PC-3 (cell line): ENCODE measurements at regions not wholly inside any gene's neighbourhood (a gene's known extent, or its start where the extent isn't known, plus 50 kb on each side); places are given as distances from the start of the nearest gene placed in this dataset.

Source experiments
- ATAC-seq: fragments of 200-7000 bp; cut with Tn5 transposase; 2 replicates; pipeline ENCODE4 v1.9.1; 2020; ENCODE audit warnings: mild to moderate bottlenecking, moderate library complexity
- BruUV-seq: library from RNA; stranded (reverse); fragments of 400-500 nt; replicated peaks from 2 replicates; lab custom pipeline; 2021; lab: Mats Ljungman, UMichigan
- CTCF ChIA-PET: fragments of 300-600 bp; sonication (Branson Sonifier 250); formaldehyde crosslinking; loops from one replicate; lab custom pipeline; 2022; ENCODE audit warnings: antibody characterized with exemption; lab: Charles Lee
- POLR2A ChIA-PET: fragments of 300-600 bp; sonication (Branson Sonifier 250); formaldehyde crosslinking; loops from one replicate; lab custom pipeline; 2022; ENCODE audit warnings: antibody characterized with exemption; ENCODE audit not compliant: unreplicated experiment; lab: Charles Lee
- DNase-seq: peaks from one replicate; pipeline ENCODE4 v3.0.0-alpha.2; 2015
- H2AFZ ChIP-seq: fragments of 300-600 bp; sonication (generic); 2 replicates; pipeline ENCODE4 v1.6.0; 2016; ENCODE audit warnings: antibody characterized with exemption, low read length
- H3F3A ChIP-seq: fragments of 300-600 bp; sonication (generic); one replicate; pipeline ENCODE4 v1.6.0; 2017; ENCODE audit warnings: antibody characterized with exemption, low read length, control low read depth, mild to moderate bottlenecking; ENCODE audit not compliant: unreplicated experiment
- H3K27ac ChIP-seq: fragments of 300-600 bp; sonication (generic); 2 replicates; pipeline ENCODE4 v1.5.1; 2016; ENCODE audit warnings: mild to moderate bottlenecking, low read length
- H3K27me3 ChIP-seq: fragments of 300-600 bp; sonication (generic); 2 replicates; pipeline ENCODE4 v1.6.1; 2016; ENCODE audit warnings: low read length, mixed read lengths
- H3K36me3 ChIP-seq: fragments of 300-600 bp; sonication (generic); 2 replicates; pipeline ENCODE4 v1.6.1; 2016; ENCODE audit warnings: low read depth, mixed run types, low read length, mixed read lengths
- H3K4me1 ChIP-seq: fragments of 300-600 bp; sonication (generic); 2 replicates; pipeline ENCODE4 v1.5.1; 2016; ENCODE audit warnings: low read length; ENCODE audit not compliant: insufficient read depth
- H3K4me2 ChIP-seq: fragments of 300-600 bp; sonication (generic); 2 replicates; pipeline ENCODE4 v1.6.0; 2016; ENCODE audit warnings: low read length
- H3K4me3 ChIP-seq: fragments of 300-600 bp; sonication (generic); 2 replicates; pipeline ENCODE4 v1.5.1; 2016; ENCODE audit warnings: mild to moderate bottlenecking, low read length, mixed read lengths
- H3K79me2 ChIP-seq: fragments of 300-600 bp; sonication (generic); 2 replicates; pipeline ENCODE4 v1.6.1; 2017; ENCODE audit warnings: low read length, mixed read lengths
- H3K9ac ChIP-seq: fragments of 300-600 bp; sonication (generic); 2 replicates; pipeline ENCODE4 v1.6.0; 2016; ENCODE audit warnings: mild to moderate bottlenecking, low read length
- H3K9me2 ChIP-seq: fragments of 300-600 bp; sonication (generic); replicated peaks from 2 replicates; pipeline ENCODE4 v1.6.1; 2016; ENCODE audit warnings: mixed run types, low read length, mixed read lengths
- H3K9me3 ChIP-seq: fragments of 300-600 bp; sonication (generic); 2 replicates; pipeline ENCODE4 v1.6.1; 2016; ENCODE audit warnings: low read length, mixed read lengths
- H4K20me1 ChIP-seq: fragments of 300-600 bp; sonication (generic); 2 replicates; pipeline ENCODE4 v1.6.1; 2016; ENCODE audit warnings: low read length, mixed read lengths
- EZH2 ChIP-seq: fragments of 300-600 bp; sonication (generic); IDR thresholded peaks from one replicate; pipeline ENCODE4 v1.6.1; 2017; ENCODE audit warnings: antibody characterized with exemption, mild to moderate bottlenecking, low read length; ENCODE audit not compliant: unreplicated experiment
- EZH2phosphoT487 ChIP-seq: fragments of 300-600 bp; sonication (generic); IDR thresholded peaks from 2 replicates; pipeline ENCODE4 v1.6.1; 2018; ENCODE audit warnings: mild to moderate bottlenecking, antibody characterized with exemption, low read length, borderline replicate concordance
- intact Hi-C: fragments of 100-400 bp; cut with micrococcal nuclease; formaldehyde crosslinking; loops from 2 replicates; pipeline ENCODE4 v1.9.0; 2023
- TF ChIP-seq, protein P1 (sequence below): fragments of 300-600 bp; sonication (generic); conservative IDR thresholded peaks from 2 replicates; pipeline ENCODE4 v1.5.1; 2017; ENCODE audit warnings: antibody characterized with exemption, low read depth, mild to moderate bottlenecking, low read length

DNA sequence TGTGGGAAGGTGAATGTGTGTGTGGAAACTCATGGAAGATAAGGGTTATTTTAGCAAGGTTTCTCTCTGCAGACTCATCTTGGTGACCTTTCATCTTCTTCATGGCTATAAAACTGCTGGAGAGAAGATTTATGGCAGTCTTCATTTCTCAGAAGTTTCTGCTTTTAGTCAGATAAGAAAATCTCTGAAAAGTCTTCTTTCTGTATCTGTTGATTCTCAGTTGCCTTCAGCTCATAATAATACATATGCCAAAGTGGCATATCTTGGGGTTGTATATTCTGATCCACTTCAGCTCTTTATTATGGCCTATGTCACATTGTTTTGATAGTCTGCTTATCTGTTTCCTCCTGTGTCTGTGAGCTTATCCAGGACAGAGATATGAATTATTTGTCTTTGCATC lies 143.3 kb upstream of the TMTC4 start:
- intact Hi-C loops = no loop called here

GRCh38 chr13:100815476-100816046 lies 141.0 kb upstream of the TMTC4 start:
- Histone ChIP-seq H3K4me3 (no peak overlapping the region), H2AFZ (no peak overlapping the region), H3K9ac (no peak overlapping the region), H3K4me2 (no peak overlapping the region), H4K20me1 (no peaks in the 10 kb centered on the region), H3K9me3 (no peaks in the 10 kb centered on the region), H3K4me1 (no peaks in the 10 kb centered on the region), H3K36me3 (no peaks in the 10 kb centered on the region), H3F3A (no peaks in the 10 kb centered on the region), H3K27me3 (peaks cover 19% of the 10 kb centered on the region), H3K27ac (no peak overlapping the region), H3K79me2 (no peaks in the 10 kb centered on the region), H3K9me2 (no peaks in the 10 kb centered on the region)
- no peak for DNase-seq
- ChIA-PET POLR2A (no interaction called here), CTCF (no interaction called here)
- no TSS peak for BruUV-seq
- TF ChIP-seq EZH2phosphoT487 = no peak
- TF ChIP-seq, protein P1, sequence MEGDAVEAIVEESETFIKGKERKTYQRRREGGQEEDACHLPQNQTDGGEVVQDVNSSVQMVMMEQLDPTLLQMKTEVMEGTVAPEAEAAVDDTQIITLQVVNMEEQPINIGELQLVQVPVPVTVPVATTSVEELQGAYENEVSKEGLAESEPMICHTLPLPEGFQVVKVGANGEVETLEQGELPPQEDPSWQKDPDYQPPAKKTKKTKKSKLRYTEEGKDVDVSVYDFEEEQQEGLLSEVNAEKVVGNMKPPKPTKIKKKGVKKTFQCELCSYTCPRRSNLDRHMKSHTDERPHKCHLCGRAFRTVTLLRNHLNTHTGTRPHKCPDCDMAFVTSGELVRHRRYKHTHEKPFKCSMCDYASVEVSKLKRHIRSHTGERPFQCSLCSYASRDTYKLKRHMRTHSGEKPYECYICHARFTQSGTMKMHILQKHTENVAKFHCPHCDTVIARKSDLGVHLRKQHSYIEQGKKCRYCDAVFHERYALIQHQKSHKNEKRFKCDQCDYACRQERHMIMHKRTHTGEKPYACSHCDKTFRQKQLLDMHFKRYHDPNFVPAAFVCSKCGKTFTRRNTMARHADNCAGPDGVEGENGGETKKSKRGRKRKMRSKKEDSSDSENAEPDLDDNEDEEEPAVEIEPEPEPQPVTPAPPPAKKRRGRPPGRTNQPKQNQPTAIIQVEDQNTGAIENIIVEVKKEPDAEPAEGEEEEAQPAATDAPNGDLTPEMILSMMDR = no peak
- no peak for TF ChIP-seq EZH2
- ATAC-seq = no peak
- intact Hi-C loops = no loop called here

More for the DNA sequence above, 143.3 kb upstream of the TMTC4 start:
- TF ChIP-seq EZH2 (no peak), EZH2phosphoT487 (no peak)
- TF ChIP-seq, protein P1 = no peak
- H3K9me3 ChIP-seq = no peaks in the 10 kb centered on the region
- no peaks in the 10 kb centered on the region for H3F3A ChIP-seq
- DNase-seq (no peak), ATAC-seq (no peak)
- CTCF ChIA-PET = no interaction called here
- no peak overlapping the region for H2AFZ ChIP-seq
- H3K27ac ChIP-seq = no peak overlapping the region
- POLR2A ChIA-PET = no interaction called here
- BruUV-seq = no TSS peak
- H3K4me3 ChIP-seq = no peak overlapping the region
- H3K9me2 ChIP-seq = no peaks in the 10 kb centered on the region
- no peaks in the 10 kb centered on the region for H3K4me1 ChIP-seq
- no peaks in the 10 kb centered on the region for H3K36me3 ChIP-seq
- H3K27me3 ChIP-seq = peaks cover 18% of the 10 kb centered on the region
- no peaks in the 10 kb centered on the region for H3K79me2 ChIP-seq
- no peak overlapping the region for H3K9ac ChIP-seq
- H3K4me2 ChIP-seq = no peak overlapping the region
- no peaks in the 10 kb centered on the region for H4K20me1 ChIP-seq

GRCh38 chr13:100812982-100813584 lies 138.5 kb upstream of the TMTC4 start:
- ATAC-seq = no peak

More at GRCh38 chr13:100812982-100813584, 138.5 kb upstream of the TMTC4 start:
- Histone ChIP-seq H3K27ac (no peak overlapping the region), H3K9ac (no peak overlapping the region), H3F3A (no peaks in the 10 kb centered on the region), H3K27me3 (peaks cover 41% of the 10 kb centered on the region), H4K20me1 (no peaks in the 10 kb centered on the region), H3K4me3 (no peak overlapping the region), H3K79me2 (no peaks in the 10 kb centered on the region), H3K9me2 (no peaks in the 10 kb centered on the region), H3K36me3 (no peaks in the 10 kb centered on the region), H3K4me1 (no peaks in the 10 kb centered on the region), H2AFZ (no peak overlapping the region), H3K4me2 (no peak overlapping the region), H3K9me3 (no peaks in the 10 kb centered on the region)
- intact Hi-C loops = no loop called here
- CTCF ChIA-PET = no interaction called here
- no TSS peak for BruUV-seq
- DNase-seq = no peak
- POLR2A ChIA-PET = no interaction called here
- TF ChIP-seq EZH2 = no peak
- TF ChIP-seq, protein P1 = no peak
- no peak for TF ChIP-seq EZH2phosphoT487
